ENCODE measurements at regions not wholly inside any gene's neighbourhood (a gene's known extent, or its start where the extent isn't known, plus 50 kb on each side); places are given as distances from the start of the nearest gene placed in this dataset.

DNA sequence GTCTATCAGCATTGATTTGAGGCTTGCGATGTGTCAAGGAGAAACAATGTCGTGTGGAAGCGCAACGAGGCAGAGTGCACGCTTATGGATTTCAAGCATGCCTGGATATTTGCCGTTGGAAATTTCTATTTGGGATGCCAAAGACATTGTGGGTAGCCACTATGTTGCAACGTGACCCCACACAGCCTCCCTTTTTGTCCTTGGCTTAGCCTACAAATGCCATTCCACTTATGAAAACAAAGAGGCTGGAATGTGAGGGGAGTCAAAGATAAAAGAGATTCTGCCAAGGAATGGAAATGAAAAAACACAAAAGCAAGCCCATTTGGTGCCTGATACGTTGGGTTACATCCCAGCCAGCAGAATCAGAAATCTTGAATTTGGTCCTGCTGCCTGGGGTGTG is 721.2 kb downstream of the GALR1 start:
- H3K4me3 ChIP-seq = no peak overlapping the region
- peaks cover 2% of the 10 kb centered on the region; the same call in 1 of the 2 replicates for H3K27me3 ChIP-seq
- H3K9me3 ChIP-seq = no peaks in the 10 kb centered on the region
- no peak for DNase-seq
- no peaks in the 10 kb centered on the region for H3K36me3 ChIP-seq

DNA sequence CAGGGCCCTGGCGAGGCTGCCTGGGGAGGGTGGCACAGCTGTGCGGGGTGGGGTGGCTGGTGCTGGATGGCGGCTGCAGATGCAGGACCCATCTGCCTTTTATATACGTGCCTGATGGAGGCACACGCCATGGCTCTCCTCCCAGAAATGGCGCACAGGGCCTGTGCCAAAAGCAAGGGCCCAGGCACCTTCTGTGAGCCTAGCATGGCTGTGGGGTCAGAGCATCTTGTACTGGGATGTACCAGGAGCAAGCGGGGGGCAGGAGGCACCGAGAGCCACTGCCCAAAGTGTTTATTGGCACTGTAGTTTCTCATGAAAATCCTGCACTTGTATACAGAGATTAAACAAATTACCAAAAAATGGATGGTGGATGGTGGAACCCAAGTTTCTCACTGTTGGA is 724.1 kb downstream of the GALR1 start:
- Histone ChIP-seq H3K27me3 (peaks cover 2% of the 10 kb centered on the region; the same call in 1 of the 2 replicates), H3K36me3 (no peaks in the 10 kb centered on the region), H3K4me3 (no peak overlapping the region), H3K9me3 (no peaks in the 10 kb centered on the region)
- no peak for DNase-seq

DNA sequence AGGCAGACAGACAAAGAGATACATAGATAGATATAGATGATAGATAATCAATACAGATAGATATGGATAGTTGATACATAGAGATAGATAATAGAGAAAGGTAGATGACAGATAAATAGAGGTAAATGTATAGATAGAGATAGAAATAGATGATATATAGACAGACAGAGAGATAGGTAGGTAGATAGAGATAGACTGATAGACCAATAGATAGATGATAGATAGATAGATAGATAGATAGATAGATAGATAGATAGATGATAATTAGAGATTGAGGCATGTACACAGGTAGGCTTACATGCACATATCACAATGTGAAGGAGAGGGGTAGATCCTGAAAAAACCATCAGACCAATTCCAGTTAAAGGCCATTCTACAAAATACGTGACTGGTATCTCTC is 724.7 kb downstream of the GALR1 start:
- H3K9me3 ChIP-seq = no peaks in the 10 kb centered on the region
- peaks cover 2% of the 10 kb centered on the region; the same call in 1 of the 2 replicates for H3K27me3 ChIP-seq

DNA sequence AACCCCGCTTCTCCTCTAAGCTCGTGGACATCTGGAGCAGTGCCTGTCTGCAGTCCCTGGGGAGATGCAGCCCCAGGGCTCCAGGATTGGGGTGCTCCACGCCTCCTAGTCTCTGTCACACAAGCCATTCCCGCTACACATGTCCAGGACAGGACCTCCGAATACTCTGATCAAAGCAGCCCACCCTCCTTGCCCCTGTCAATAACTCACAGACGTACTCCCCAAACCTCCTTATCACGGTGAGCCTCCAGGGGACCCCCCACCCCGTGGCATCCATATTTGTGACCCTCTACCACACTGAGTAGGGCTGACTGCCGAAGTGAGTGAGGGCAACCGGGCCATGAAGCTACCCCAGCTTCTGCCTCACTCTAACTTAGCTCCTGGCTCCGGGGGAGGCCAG is 727.7 kb downstream of the GALR1 start:
- Histone ChIP-seq H3K4me3 (no peak overlapping the region), H3K9me3 (no peaks in the 10 kb centered on the region), H3K27me3 (no peaks in the 10 kb centered on the region), H3K36me3 (no peaks in the 10 kb centered on the region)
- no peak for DNase-seq

More for the DNA sequence above, 724.7 kb downstream of the GALR1 start:
- H3K4me3 ChIP-seq = no peak overlapping the region
- DNase-seq = no peak
- no peaks in the 10 kb centered on the region for H3K36me3 ChIP-seq

DNA sequence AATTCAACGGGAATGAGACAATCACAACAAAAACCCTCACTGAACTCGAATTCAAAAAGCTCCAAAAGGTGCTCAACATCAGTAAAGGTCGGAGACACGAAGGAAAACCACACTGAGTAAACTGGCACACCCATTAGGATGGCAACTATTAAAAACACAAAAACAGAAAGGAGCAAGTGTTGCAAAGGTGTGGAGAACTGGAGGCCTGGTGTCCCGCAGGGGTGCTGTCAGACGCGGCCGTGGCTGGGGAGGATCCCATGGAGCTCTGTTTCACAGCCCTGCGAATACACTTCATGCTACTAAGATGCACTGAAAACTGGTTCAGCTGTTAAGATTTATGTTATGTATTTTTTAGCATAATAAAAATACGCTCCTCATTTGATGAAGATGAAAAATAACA is 730.6 kb downstream of the GALR1 start:
- no peak for DNase-seq
- no peaks in the 10 kb centered on the region for H3K27me3 ChIP-seq
- H3K36me3 ChIP-seq = no peaks in the 10 kb centered on the region
- no peak overlapping the region for H3K4me3 ChIP-seq
- no peaks in the 10 kb centered on the region for H3K9me3 ChIP-seq

DNA sequence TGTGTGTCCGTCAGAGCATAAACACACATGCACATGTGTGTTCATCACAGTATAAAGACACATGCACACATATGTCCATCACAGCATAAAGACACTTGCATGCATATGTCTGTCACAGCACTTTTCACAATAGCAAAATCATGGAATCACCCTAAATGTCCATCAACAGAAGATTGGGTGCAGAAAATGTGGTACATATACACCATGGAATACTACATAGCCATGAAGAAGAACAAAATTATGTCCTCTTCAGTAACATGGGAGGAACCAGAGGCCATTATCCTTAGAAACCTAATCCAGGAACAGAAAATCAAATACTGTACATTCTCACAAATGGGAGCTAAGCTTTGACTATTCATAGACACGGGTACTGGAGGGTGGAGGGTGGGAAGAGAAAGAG is 732.2 kb downstream of the GALR1 start:
- no peak for DNase-seq
- no peaks in the 10 kb centered on the region for H3K9me3 ChIP-seq
- no peaks in the 10 kb centered on the region for H3K36me3 ChIP-seq
- H3K27me3 ChIP-seq = no peaks in the 10 kb centered on the region
- no peak overlapping the region for H3K4me3 ChIP-seq

DNA sequence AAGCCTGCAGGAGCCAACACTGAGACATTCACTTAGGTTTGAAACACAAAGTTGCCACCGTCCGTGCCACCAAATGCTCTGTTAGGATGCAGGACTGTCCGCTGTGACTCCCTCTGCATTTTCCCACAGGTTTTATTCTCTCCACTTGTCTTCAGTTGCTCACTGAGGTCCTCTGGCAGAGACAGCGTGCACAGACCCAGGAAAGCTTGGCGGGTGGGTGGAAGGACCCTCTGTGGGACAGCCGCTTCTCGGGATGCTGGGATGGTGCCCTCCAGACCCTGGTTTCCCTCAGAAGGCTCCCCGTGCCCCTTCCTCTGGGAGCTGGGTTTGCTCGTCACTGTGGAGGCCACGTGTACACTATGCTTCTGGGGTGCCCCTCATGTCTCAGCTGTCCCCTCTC is 733.6 kb downstream of the GALR1 start:
- DNase-seq = no peak
- H3K4me3 ChIP-seq = no peak overlapping the region
- H3K9me3 ChIP-seq = no peaks in the 10 kb centered on the region
- H3K27me3 ChIP-seq = no peaks in the 10 kb centered on the region
- no peaks in the 10 kb centered on the region for H3K36me3 ChIP-seq

DNA sequence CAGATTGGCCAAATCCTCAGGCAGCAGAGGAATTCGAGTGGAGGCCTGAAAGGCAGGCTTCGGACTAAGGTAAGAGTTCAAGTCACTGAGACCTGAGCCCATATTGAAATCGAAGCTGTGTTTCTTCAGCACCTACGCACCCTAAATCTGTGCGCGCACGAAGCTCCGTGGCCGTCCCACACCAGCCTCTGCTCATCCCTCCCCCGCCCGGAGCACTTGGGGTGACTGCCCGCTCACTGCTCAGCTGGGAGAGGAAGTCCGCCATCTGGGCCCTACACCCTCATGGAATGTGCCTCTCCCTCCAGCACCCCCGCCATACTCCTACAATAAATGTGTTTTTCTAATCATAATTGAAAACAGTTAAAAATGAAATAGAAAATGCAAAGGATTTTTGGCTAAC is 734.5 kb downstream of the GALR1 start:
- DNase-seq = no peak
- Histone ChIP-seq H3K36me3 (no peaks in the 10 kb centered on the region), H3K4me3 (no peak overlapping the region), H3K9me3 (no peaks in the 10 kb centered on the region), H3K27me3 (no peaks in the 10 kb centered on the region)

DNA sequence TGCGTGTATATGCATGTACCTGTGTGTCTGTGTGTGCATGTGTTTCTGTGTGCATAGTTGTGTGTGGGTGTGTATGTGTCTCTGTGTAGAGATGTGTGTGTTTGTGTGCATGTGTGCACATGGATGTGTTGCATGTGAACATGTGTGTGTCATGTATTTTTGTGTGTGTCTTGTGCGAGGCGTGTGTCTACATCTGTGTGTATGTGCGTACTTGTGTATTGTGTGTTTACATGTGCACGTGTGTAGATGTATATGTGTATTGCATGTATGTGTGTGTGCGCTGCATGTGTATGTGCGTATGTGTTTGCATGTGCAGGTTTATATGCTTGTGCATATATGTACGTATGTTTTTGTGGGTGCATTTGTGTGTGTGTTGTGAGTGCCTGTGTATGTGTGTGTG is 735.2 kb downstream of the GALR1 start:
- no peaks in the 10 kb centered on the region for H3K36me3 ChIP-seq
- H3K27me3 ChIP-seq = no peaks in the 10 kb centered on the region
- H3K4me3 ChIP-seq = no peak overlapping the region
- no peaks in the 10 kb centered on the region for H3K9me3 ChIP-seq
- DNase-seq = no peak

DNA sequence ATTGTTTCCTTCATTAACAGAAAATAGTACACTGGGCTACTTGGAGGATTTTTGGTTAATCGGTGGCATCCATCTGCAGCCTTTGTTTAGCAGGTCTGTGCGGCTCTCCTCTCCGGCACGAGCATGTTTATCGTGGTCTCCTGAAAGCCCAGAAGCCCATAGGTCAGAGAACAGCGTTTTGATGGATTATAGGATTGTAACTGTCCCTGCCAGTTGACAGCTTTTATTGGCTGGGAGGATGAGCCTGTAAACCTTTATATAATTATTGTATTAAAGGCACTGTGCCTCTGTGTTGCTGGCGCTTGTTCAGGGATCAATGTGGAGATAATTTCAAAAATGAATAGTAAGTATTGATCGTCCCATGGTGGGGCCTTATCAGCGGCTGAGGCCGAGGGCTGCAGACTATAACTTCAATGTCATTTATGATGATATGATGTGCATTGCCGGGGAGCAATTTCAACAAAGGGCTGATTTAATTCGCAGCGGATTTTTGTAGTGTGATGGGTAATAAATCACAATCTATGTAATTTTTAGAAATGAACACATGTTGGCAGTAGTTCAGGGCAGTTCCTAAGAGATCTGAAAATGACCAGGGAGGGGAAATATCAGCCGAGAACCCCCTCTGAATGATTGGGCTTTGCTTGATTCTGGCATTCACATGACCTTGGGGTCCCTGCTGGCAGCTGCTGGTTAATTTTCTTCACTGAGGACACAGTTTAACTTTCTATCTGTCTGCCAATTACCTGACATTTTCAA is 736.1 kb downstream of the GALR1 start:
- no peaks in the 10 kb centered on the region for H3K9me3 ChIP-seq
- no peak for DNase-seq
- no peaks in the 10 kb centered on the region for H3K27me3 ChIP-seq
- H3K36me3 ChIP-seq = no peaks in the 10 kb centered on the region
- no peak overlapping the region for H3K4me3 ChIP-seq

DNA sequence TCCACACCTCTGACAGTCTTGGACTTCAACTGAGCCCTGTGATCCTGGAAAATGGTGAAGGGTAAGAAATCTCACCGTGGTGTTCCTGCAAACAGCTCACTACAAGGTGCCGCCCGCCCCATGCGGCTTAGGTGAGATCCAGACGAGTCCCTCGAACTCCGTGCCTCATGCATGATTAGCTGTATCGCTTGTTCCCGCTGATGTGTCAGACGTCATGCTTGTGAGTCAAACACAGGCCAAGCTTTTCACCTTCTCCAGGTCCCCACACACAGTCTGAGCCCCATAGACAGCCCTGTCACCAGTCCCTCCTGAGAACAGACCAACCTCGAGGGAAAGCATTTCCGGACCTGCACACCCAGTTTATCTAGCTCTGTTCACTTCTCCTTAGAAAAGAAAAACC is 740.5 kb downstream of the GALR1 start:
- no peak for DNase-seq
- H3K27me3 ChIP-seq = no peaks in the 10 kb centered on the region; the same call in 1 of the 2 replicates
- H3K9me3 ChIP-seq = no peaks in the 10 kb centered on the region
- H3K36me3 ChIP-seq = no peaks in the 10 kb centered on the region
- H3K4me3 ChIP-seq = no peak overlapping the region

DNA sequence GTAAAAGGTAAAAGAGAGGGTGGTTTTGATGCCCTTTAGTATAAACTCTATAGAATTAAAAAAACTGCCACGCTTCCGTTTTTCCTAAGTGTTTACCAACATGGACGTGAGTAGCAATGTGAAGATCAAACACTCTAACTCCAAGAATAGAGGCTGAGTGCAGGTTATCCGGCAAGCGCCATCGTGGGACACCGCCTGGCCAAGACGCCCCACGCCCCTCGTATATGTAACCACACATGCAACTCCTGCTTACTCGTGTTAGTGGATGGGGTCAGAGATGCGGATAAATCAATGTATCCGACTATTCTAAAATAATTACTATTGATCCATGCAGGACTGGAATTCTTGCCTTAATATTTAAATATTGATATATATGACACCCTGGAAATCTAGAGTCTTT is 741.3 kb downstream of the GALR1 start:
- DNase-seq = no peak
- no peaks in the 10 kb centered on the region for H3K9me3 ChIP-seq
- no peaks in the 10 kb centered on the region for H3K36me3 ChIP-seq
- no peak overlapping the region for H3K4me3 ChIP-seq
- no peaks in the 10 kb centered on the region; the same call in 1 of the 2 replicates for H3K27me3 ChIP-seq

DNA sequence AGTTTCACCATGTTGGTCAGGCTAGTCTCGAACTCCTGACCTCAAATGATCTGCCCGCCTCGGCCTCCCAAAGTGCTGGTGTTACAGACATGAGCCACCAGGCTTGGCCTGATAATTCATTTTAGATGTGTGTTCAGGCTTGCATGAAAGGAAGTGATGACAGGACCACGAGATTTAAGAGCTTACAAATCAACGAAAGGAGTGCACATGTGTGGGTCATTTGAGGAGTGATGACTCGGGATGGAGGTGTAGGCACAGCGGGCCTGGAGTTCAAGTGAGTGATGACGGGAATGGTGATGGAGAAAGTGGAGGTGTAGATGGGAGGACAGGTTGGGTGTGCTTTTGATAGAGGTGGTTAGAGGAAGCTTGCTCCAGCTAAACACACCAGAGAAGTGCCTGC is 742.4 kb downstream of the GALR1 start:
- Histone ChIP-seq H3K36me3 (no peaks in the 10 kb centered on the region), H3K4me3 (no peak overlapping the region), H3K9me3 (no peaks in the 10 kb centered on the region), H3K27me3 (no peaks in the 10 kb centered on the region; the same call in 1 of the 2 replicates)
- no peak for DNase-seq

DNA sequence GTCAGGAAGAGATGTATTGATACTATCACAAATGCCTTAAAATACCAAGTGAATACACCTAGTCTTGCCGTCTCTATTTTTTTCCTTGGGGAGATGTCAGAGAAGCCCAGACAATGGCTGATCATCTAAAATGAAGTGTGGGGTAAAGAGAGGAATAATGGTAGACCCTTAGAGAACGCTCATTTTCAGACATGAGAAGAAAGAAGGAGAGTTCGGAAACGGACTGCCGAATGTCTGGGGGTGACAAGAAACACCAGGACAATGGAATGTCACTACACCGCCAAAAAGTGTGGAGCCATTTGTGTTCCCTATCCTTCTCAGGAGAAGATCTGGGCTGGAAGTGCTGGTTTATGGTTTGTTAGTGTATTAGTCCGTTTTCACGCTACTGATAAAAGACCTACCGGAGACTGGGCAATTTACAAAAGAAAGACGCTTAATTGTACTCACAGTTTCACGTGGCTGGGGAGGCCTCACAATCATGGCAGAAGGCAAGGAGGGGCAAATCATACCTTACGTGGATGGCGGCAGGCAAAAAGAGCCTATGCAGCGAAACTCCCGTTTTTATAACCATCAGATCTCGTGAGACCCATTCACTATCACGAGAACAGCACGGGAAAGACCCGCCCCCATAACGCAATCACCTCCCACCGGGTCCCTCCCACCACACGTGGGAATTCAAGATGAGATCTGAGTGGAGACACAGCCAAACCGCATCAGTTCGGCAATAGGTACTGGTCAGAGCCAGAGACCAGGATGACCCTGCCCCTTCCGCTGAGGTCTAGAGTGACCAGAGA is 743.7 kb downstream of the GALR1 start:
- Histone ChIP-seq H3K9me3 (no peaks in the 10 kb centered on the region), H3K36me3 (no peaks in the 10 kb centered on the region), H3K4me3 (no peak overlapping the region), H3K27me3 (no peaks in the 10 kb centered on the region; the same call in 1 of the 2 replicates)
- DNase-seq = no peak

DNA sequence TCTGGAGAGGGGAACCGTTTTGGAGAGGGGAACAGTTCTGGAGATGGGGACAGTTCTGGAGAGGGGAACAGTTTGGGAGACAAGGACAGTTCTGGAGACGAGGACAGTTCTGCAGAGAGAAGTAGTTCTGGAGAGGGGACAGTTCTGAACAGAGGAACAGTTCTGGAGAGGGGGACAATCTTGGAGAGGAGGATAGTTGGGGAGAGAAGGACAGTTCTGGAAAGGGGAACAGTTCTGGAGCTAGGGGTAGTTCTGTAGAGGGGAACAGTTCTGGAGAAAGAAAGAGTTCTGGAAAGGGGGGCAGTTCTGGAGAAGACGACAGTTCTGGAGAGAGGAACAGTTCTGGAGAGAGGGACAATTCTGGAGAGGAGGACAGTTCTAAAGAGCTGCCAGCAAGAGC is 745.9 kb downstream of the GALR1 start:
- H3K4me3 ChIP-seq = no peak overlapping the region
- H3K27me3 ChIP-seq = no peaks in the 10 kb centered on the region; the same call in 1 of the 2 replicates
- H3K9me3 ChIP-seq = no peaks in the 10 kb centered on the region
- DNase-seq = no peak
- no peaks in the 10 kb centered on the region for H3K36me3 ChIP-seq

DNA sequence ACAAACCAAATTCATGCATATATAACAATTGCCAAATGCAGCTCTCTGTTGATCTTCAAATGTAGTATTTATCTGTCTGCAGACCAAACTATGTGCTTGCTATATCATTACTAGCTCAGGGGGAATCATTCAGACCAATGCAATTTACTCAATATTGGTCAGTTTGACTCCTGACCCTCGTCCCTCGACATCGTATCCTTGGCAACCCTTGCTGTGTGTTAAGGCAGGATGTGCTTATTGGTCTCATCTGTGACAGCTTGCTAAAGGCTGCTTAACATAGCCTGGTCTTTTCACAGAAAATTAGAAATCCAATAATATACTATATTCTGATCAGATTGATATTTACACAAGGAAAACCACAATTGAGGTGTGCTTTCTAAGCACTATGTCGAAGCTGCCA is 747.1 kb downstream of the GALR1 start:
- H3K9me3 ChIP-seq = no peaks in the 10 kb centered on the region
- no peak overlapping the region for H3K4me3 ChIP-seq
- DNase-seq = no peak
- no peaks in the 10 kb centered on the region; the same call in 1 of the 2 replicates for H3K27me3 ChIP-seq
- H3K36me3 ChIP-seq = no peaks in the 10 kb centered on the region

DNA sequence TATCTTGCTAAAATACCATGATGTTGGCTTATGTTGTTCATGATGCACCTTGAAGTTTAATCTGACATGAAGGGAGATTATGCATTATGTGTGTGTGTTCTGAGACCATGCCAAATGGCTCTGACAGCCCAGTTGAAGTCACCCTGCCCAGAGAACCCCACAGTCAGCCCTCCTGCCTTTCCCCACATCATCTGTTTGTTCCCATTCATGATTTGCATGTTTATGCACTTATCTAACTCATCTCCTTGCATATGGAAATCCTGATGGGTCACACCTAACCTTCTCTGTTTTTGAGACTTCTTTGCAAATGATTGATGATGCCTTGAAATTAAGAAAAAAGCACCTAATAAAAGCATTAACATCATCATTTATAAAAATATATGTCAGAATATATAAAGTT is 752.2 kb downstream of the GALR1 start:
- Histone ChIP-seq H3K36me3 (no peaks in the 10 kb centered on the region), H3K9me3 (no peaks in the 10 kb centered on the region), H3K27me3 (peaks cover 6% of the 10 kb centered on the region; the same call in 1 of the 2 replicates), H3K4me3 (no peak overlapping the region)
- DNase-seq = no peak
